Stromal cell of bone marrow (primary cell): ENCODE measurements at regions not wholly inside any gene's neighbourhood (a gene's known extent, or its start where the extent isn't known, plus 50 kb on each side); places are given as distances from the start of the nearest gene placed in this dataset.
A peak's percentile ranks its signal among the peaks of the same experiment; 100 is the strongest.
"Not testable (repeated sequence)": the region's sequence is repeated elsewhere in the genome, so short reads cannot be mapped to it uniquely, and the experiment has no call there.

Experiments used
- DNase-seq: peaks from one replicate; pipeline ENCODE4 v3.0.0-alpha.2; 2012; ENCODE audit warnings: low read depth

- no peak for DNase-seq
These were observed 159.5 kb downstream of the LY86 start for GRCh38 chr6:6748001-6748400.

GRCh38 chr6:6749702-6750491 lies 161.4 kb downstream of the LY86 start:
- peak; percentile 50 for DNase-seq

- DNase-seq = no peak
These were observed 162.2 kb downstream of the LY86 start for GRCh38 chr6:6750594-6751265.

- DNase-seq = no peak
These were observed 162.7 kb downstream of the LY86 start for GRCh38 chr6:6751266-6751596.

- no peak for DNase-seq
These were observed 163.1 kb downstream of the LY86 start for GRCh38 chr6:6751619-6752023.

- DNase-seq = no peak
These were observed 163.6 kb downstream of the LY86 start for GRCh38 chr6:6752129-6752528.

- DNase-seq = no peak
These were observed 164.8 kb downstream of the LY86 start for GRCh38 chr6:6753301-6753700.

GRCh38 chr6:6756526-6756925 lies 168.0 kb downstream of the LY86 start:
- DNase-seq = no peak

GRCh38 chr6:6758546-6758914 lies 170.0 kb downstream of the LY86 start:
- no peak for DNase-seq

GRCh38 chr6:6758915-6759654 lies 170.6 kb downstream of the LY86 start:
- DNase-seq = peak; percentile 53

- no peak for DNase-seq
These were observed 171.5 kb downstream of the LY86 start for GRCh38 chr6:6760002-6760401.

- DNase-seq = not testable (repeated sequence)
These were observed 174.0 kb downstream of the LY86 start for GRCh38 chr6:6762566-6762965.

- DNase-seq = no peak
These were observed 176.4 kb downstream of the LY86 start for GRCh38 chr6:6764764-6765434.

- no peak for DNase-seq
These were observed 177.8 kb downstream of the LY86 start for GRCh38 chr6:6766230-6766905.

- no peak for DNase-seq
These were observed 180.9 kb downstream of the LY86 start for GRCh38 chr6:6769466-6769865.

GRCh38 chr6:6771224-6771945 lies 182.9 kb downstream of the LY86 start:
- no peak for DNase-seq

- DNase-seq = no peak
These were observed 183.4 kb downstream of the LY86 start for GRCh38 chr6:6771964-6772363.

GRCh38 chr6:6772751-6773150 lies 184.2 kb downstream of the LY86 start:
- DNase-seq = no peak

- no peak for DNase-seq
These were observed 186.6 kb downstream of the LY86 start for GRCh38 chr6:6775074-6775473.

GRCh38 chr6:6780231-6780630 lies 191.7 kb downstream of the LY86 start:
- no peak for DNase-seq

GRCh38 chr6:6781172-6781872 lies 192.8 kb downstream of the LY86 start:
- DNase-seq = peak; percentile 78
